ENCODE measurements at regions not wholly inside any gene's neighbourhood (a gene's known extent, or its start where the extent isn't known, plus 50 kb on each side); places are given as distances from the start of the nearest gene placed in this dataset.
"Not testable (repeated sequence)": the region's sequence is repeated elsewhere in the genome, so short reads cannot be mapped to it uniquely, and the experiment has no call there.

GRCh38 chrX:112577146-112577545 lies 102.6 kb downstream of the LHFPL1 start:
- no peak for DNase-seq

DNA sequence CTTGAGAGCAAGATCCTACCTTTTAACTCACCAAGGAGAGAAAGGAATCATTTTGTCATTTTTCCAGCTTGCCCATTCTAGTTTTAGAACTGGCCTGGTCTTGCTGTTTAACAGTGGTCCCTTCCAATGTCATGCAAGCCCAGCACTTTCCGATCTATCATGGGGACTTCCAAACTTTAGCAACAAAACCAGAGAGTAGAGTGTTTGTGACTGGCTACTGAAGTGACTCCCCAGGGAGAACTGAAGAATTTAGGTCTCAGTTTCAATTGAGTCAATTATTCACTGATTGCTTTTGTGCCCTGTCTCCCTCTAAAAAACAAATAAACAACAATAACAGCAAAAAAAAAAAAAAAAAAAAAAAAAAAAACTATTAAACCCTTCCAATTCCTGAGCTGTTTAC lies 108.3 kb downstream of the LHFPL1 start:
- no peak for DNase-seq

- no peak for DNase-seq
These were observed 123.9 kb downstream of the LHFPL1 start for GRCh38 chrX:112555831-112556230.

DNA sequence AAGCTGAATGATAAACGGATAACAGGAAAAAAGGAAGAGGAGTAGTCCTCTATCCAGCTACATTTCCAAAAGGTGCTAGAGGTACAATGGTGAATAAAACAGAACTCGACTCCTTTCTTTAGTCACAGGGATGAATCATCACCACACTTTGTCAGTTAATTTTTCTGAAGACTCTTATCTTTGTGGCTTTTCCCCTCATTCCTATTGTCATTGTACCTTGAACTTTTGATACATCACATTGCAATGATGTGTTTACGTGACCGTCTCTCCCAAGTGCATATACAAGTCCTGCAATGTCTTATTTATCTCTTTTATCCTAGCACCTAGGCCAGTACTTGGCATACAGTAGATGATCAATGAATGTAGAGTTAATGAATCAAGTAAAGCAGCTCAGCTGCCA lies 134.7 kb downstream of the LHFPL1 start:
- DNase-seq = no peak

DNA sequence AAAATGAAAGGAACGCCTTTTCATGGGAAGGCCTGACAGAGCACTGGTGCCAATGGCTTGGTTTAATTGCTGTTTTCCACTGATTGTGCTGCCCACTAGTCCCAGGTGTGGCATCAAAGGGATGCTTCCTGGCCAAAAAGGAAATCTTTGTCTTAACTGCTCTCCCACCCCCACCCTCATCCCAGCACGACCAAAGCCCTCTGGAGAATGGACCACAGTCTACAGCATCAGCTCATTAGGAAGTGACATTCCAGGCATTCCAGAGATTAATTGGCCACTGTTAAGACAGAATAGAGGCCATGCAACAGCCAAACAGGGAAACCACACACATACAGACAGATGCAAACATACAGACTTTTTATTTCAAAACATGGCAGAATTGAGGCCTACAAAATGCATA lies 143.2 kb downstream of the LHFPL1 start:
- DNase-seq = no peak

- no peak for DNase-seq
These were observed 151.8 kb downstream of the LHFPL1 start for GRCh38 chrX:112527903-112528302.

DNA sequence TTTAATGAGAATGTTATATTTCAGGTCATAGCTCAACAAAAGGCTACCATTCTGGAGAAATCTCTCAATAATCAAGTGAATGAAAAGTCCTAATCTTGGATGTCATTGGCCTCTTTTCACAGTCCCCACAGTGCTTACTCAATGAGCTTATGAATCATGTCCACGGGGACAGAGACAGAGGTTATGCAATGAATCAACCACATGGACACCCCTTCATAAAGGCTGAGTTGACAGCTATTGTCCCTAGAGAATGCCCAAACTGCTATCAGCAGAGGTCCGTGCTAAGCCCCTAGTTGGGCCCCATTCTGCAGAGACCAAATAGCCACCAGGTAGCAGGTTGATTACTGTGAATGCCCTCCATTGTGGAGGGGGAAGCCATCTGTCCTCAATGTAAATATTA lies 158.1 kb downstream of the LHFPL1 start:
- DNase-seq = no peak

- DNase-seq = no peak
These were observed 159.6 kb downstream of the LHFPL1 start for GRCh38 chrX:112520124-112520523.

GRCh38 chrX:112513154-112513553 lies 166.6 kb downstream of the LHFPL1 start:
- no peak for DNase-seq

DNA sequence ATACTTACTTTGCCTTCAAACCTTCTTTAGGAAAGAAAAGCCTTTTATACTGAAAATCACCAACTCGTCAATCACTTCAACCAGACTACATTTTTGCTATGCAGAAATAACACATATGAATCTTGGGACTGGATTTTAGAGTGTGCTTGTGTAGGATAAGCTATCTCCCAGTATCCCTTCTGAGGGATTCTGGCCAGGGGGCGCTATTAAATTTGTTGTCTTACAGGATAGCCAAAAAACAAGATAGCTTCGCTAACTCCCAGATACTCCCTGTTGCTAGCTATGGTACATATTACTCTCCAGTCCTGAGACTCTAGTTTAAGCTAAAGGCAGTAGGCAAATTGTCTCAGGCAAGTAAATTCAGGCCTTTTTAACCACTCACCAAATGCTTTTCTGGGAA lies 167.2 kb downstream of the LHFPL1 start:
- DNase-seq = no peak

GRCh38 chrX:112510629-112511028 lies 169.1 kb downstream of the LHFPL1 start:
- DNase-seq = no peak

DNA sequence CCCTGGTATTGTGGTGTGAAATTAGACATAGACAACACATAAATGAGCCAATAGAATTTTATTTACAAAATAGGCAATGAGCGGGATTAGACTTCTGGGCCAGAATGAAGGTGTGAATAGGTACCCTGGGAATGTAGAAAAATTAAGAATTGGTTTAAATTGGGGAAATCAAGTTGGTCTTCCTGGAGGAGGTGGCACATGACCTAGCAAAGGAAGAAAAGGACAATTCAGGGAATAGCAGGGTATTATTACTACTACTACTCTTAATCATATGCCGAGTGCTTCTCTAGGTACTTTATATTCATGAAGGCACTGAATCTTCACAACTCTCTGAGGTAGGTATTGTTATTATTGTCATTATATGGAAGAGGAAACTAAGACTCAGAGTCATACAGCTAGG lies 202.1 kb downstream of the LHFPL1 start:
- DNase-seq = no peak

GRCh38 chrX:112473654-112474053 lies 206.1 kb downstream of the LHFPL1 start:
- no peak for DNase-seq

- no peak for DNase-seq
These were observed 209.2 kb downstream of the LHFPL1 start for GRCh38 chrX:112470551-112470950.

GRCh38 chrX:112461949-112462450 lies 217.7 kb downstream of the LHFPL1 start:
- DNase-seq = not testable (repeated sequence)

DNA sequence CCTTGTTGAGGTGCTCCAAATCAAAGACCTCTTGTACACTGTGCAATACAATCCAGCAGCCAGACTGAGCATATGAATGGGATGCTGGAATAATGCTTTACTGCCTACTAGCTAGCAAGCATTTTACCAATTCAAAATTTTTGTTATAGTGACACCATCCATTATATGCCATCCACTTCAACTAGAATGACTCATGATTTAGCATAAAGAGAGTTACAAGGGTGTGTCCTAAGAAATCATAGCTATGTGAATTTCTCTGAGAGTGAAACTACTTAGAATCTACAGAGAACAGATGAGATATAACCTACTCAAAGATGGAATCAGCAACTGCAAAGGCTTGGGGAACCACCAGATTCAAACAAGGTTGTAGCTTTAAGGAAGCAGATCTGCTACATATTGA lies 221.9 kb downstream of the LHFPL1 start:
- no peak for DNase-seq

DNA sequence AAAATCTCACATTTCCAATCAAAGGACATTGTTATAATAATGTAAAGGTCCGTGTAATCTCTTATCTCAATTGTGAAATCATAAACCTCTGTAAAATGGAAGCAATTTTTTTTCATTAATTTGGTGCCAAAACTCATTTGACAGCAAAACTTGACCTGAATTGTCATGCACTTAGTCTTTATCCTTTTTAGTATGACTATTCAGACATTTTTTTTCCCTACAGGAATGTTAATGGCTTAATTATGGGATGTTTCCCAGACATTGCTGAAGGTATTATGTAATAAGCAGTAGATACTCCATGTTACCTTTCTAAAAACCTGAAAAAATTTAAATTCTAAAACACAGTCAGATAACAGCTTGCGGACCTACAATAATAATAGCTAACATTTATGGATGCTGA lies 228.9 kb downstream of the LHFPL1 start:
- DNase-seq = no peak

DNA sequence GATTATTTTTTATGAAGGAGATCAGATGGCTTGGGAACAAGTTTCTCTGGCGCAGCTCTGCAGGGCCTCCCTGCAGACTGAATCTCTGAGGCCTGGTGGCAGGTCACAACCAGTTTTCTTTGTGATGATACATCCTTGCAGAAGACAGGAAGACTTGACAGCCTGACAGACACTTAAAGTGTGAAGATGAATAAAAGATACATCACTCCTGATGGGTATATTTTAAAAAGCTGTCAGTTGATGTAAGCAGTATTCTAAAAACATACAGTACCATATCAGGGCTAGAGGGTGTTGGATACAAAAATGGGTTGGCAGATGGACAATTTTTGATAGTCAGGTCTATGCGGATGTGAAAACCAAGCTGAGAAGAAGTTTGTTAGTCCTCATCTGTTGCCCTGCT lies 239.5 kb downstream of the LHFPL1 start:
- no peak for DNase-seq

DNA sequence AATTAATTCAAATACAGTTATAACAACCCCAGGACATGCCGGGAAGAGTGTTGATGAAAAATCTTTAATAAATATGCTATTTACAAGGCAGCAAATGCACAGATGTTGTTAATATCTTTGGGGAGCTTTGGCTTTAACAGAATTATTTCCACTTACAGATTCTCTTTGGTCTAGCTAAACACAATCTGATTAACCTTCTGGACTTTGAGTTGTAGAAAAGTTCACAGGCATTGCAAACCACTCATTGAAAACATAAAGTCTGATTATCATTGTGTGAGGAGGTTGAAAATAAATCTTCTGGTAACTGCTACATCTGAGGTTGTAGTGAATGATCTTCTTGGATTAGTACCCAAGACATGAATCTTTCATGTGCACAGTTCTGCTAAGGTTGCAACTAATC lies 255.6 kb downstream of the LHFPL1 start:
- DNase-seq = no peak

DNA sequence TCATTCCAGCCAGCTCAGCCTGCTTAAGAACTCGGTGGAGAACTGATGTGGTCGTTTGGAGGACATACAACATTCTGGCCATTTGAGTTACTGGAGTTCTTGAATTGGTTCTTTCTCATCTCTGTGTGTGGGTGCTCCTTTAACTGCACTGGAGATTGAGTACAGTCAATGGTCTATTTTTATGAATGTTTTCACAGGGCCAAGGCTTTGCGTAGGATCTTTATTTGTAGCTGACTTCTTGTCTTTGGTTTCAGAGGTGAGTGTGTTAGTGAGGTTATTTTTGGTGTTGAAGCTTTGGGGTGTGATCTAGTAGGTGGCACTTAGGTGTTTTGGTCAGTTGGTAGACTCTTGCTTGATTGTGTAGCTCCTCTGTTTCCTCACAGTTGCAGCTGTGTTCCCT lies 288.4 kb downstream of the LHFPL1 start:
- DNase-seq = no peak

DNA sequence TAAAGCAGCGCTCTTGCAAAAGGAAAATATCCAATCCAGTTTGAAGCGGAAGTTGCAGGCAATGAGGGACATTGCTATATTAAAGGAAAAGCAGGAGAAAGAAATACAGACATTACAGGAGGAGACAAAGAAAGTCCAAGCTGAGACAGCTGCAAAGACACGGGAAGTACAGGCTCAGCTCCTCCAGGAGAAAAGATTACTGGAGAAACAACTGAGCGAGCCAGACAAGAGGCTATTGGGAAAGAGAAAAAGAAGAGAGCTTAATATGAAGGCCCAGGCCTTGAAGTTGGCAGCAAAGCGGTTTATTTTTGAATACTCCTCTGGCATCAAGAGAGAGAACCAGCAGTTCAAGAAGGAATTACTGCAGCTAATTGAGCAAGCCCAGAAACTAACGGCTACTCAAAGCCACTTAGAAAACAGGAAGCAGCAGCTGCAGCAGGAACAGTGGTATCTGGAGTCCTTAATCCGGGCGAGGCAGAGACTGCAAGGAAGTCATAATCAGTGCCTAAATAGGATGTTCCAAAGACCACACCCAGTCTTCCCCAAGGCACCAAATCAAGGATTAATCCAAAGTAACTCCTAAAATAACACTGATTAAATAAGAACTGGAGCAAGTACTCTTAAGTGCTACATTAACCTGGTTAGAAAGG lies 298.0 kb downstream of the LHFPL1 start:
- not testable (repeated sequence) for DNase-seq

GRCh38 chrX:112380541-112381278 lies 298.1 kb upstream of the TRPC5 start:
- DNase-seq = no peak

DNA sequence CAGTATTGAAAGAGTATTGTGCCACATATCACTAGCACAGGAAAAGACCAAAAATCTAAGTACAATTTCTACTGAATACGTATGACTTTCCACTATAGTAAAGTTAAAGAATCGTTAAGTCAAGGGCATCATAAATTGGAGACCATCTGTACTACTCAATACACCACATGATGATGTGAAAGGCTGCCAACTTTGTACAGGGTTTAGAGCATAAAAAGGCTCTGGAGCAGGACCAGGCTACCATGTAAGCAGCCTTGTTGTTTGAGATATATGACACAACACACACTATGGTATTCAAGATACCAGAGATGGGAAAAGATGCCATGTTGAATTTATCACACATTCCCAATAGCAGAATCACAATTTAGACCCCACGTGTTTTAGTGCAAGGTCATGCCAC lies 294.9 kb upstream of the TRPC5 start:
- no peak for DNase-seq

DNA sequence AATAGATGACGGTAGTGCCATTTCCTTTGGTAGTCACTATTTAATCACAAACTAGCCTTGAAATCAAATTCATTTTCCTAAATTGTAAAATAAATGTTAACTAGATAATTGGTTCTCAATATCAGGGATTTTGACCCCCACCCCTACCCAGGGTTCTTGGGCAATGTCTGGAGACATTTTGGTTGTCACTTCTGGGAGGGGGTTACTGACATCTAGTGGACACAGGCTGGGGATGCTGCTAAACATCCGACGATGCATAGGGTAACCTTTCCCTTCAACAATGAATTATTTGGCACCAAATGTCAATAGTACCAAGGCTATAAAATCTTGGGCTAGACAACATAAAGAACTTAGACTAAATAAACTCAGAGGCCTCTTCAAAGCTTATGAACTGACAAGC lies 285.8 kb upstream of the TRPC5 start:
- no peak for DNase-seq

DNA sequence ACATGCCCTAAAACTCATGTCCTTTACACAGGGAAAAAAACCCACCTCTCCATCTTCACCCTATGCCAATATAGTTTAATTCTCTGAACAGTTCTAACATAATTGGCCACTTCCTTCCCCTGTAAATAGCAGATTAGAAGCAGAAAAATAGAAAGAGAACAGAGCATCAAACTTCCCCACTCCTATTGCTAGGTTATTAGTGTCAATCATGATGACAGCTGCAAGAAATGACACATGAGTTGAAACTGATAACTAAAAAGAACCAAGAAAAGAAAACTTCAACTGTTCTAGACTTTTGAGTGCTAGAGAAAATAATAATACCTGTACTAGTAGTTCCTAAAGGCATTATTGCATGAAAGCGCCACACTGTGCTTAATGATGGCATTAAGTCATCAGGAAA lies 284.5 kb upstream of the TRPC5 start:
- DNase-seq = no peak
